H1 (cell line): ENCODE measurements at regions not wholly inside any gene's neighbourhood (a gene's known extent, or its start where the extent isn't known, plus 50 kb on each side); places are given as distances from the start of the nearest gene placed in this dataset.

Experiments used
- CTCF ChIA-PET: fragments of 300-600 bp; sonication (Branson Sonifier 250); formaldehyde crosslinking; loops from one replicate; lab custom pipeline; 2021; ENCODE audit not compliant: partially characterized antibody; lab: Charles Lee
- POLR2A ChIA-PET: fragments of 300-600 bp; sonication (Branson Sonifier 250); formaldehyde crosslinking; loops from one replicate; lab custom pipeline; 2021; ENCODE audit warnings: inconsistent platforms; ENCODE audit not compliant: partially characterized antibody; lab: Charles Lee
- DNase-seq, 2 experiments: peaks; one replicate each; pipeline versions ENCODE4 v3.0.0 to v3.0.0-alpha.2; 2010 to 2022; ENCODE audit warnings: low spot score in 2 of 2, low read depth in 1 of 2, mixed read lengths in 1 of 2
- FAIRE-seq: peaks from 2 replicates; lab custom pipeline; 2011; peaks lifted over from hg19 to GRCh38; lab: Jason Lieb, UNC
- H2AFZ ChIP-seq: 2 replicates; pipeline ENCODE4 v1.8.1; 2012; ENCODE audit warnings: low read length, inconsistent platforms
- H2AK5ac ChIP-seq: 2 replicates; pipeline ENCODE4 v1.6.1; 2013; ENCODE audit warnings: low read depth, low read length
- H2BK120ac ChIP-seq: replicated peaks from 2 replicates; pipeline ENCODE3; 2013; ENCODE audit warnings: low read depth, low read length, inconsistent platforms
- H2BK12ac ChIP-seq: 2 replicates; pipeline ENCODE4 v1.6.1; 2013; ENCODE audit warnings: low read depth, low read length
- H2BK15ac ChIP-seq: 2 replicates; pipeline ENCODE4 v1.6.1; 2013; ENCODE audit warnings: low read length
- H2BK20ac ChIP-seq: 2 replicates; pipeline ENCODE4 v1.6.1; 2013; ENCODE audit warnings: low read length
- H2BK5ac ChIP-seq: 2 replicates; pipeline ENCODE4 v1.6.1; 2013; ENCODE audit warnings: low read depth, low read length
- H3K14ac ChIP-seq: 2 replicates; pipeline ENCODE4 v1.6.1; 2013; ENCODE audit warnings: inconsistent platforms; ENCODE audit not compliant: insufficient read length
- H3K18ac ChIP-seq: 2 replicates; pipeline ENCODE4 v1.6.1; 2013; ENCODE audit warnings: low read length; ENCODE audit errors: extremely low read depth
- H3K23ac ChIP-seq: 2 replicates; pipeline ENCODE4 v1.6.1; 2013; ENCODE audit warnings: inconsistent platforms; ENCODE audit not compliant: insufficient read length
- H3K23me2 ChIP-seq: 2 replicates; pipeline ENCODE4 v1.6.1; 2013; ENCODE audit warnings: low read depth, low read length
- H3K27ac ChIP-seq: 2 replicates; pipeline ENCODE4 v1.6.1; 2011; ENCODE audit warnings: low read depth, low read length, inconsistent platforms
- H3K27me3 ChIP-seq, 4 experiments: replicated peaks in 1 of 4; 1 replicate in 1 of 4; 2 replicates in 3 of 4; pipeline versions ENCODE4 v1.6.1 to v1.8.1; 2011 to 2013; ENCODE audit warnings: low read length in 3 of 4, mild to moderate bottlenecking in 3 of 4, inconsistent platforms in 2 of 4, mixed read lengths in 2 of 4, moderate library complexity in 1 of 4; ENCODE audit not compliant: control insufficient read depth in 3 of 4, insufficient read depth in 3 of 4; ENCODE audit errors: extremely low read depth in 1 of 4
- H3K36me3 ChIP-seq, 4 experiments: 2 replicates each; pipeline versions ENCODE4 v1.6.1 to v1.8.1; 2011 to 2013; ENCODE audit warnings: mild to moderate bottlenecking in 4 of 4, low read length in 3 of 4, moderate library complexity in 2 of 4, control low read depth in 1 of 4, inconsistent platforms in 1 of 4; ENCODE audit not compliant: insufficient read depth in 4 of 4, control insufficient read depth in 2 of 4
- H3K4ac ChIP-seq: replicated peaks from 2 replicates; pipeline ENCODE3; 2013; ENCODE audit warnings: low read length, low read depth, mixed read lengths, inconsistent platforms; ENCODE audit not compliant: insufficient read length
- H3K4me1 ChIP-seq, 4 experiments: replicated peaks in 1 of 4; 1 replicate in 1 of 4; 2 replicates in 3 of 4; pipeline versions ENCODE4 v1.6.1 to v1.8.1; 2011 to 2013; ENCODE audit warnings: low read length in 3 of 4, inconsistent platforms in 2 of 4, mixed read lengths in 1 of 4; ENCODE audit not compliant: insufficient read depth in 4 of 4, control insufficient read depth in 3 of 4
- H3K4me2 ChIP-seq, 2 experiments: 2 replicates each; pipeline versions ENCODE4 v1.6.1 to v1.8.1; 2011 to 2013; ENCODE audit warnings: low read depth in 2 of 2, low read length in 2 of 2, control low read depth in 1 of 2, inconsistent platforms in 1 of 2, mild to moderate bottlenecking in 1 of 2; ENCODE audit not compliant: insufficient read depth in 1 of 2
- H3K4me3 ChIP-seq, 4 experiments: fragments of 200-600, 300-600 bp in 1 of 4; sonication (generic), shearing (Covaris generic), sonication (Bioruptor Twin) in 1 of 4; 2 replicates each; pipeline versions ENCODE4 v1.5.1 to v1.8.1; 2011 to 2016; ENCODE audit warnings: low read length in 4 of 4, low read depth in 3 of 4, control low read depth in 2 of 4, inconsistent platforms in 2 of 4, mild to moderate bottlenecking in 2 of 4, mixed read lengths in 1 of 4, moderate library complexity in 1 of 4; ENCODE audit not compliant: insufficient read depth in 2 of 4; ENCODE audit errors: extremely low read depth in 1 of 4
- H3K56ac ChIP-seq: replicated peaks from 2 replicates; pipeline ENCODE3; 2013; ENCODE audit warnings: low read depth, mild to moderate bottlenecking, mixed read lengths, low read length, inconsistent platforms; ENCODE audit not compliant: insufficient read length
- H3K79me1 ChIP-seq: 2 replicates; pipeline ENCODE4 v1.6.1; 2013; ENCODE audit warnings: low read depth, low read length, control low read depth
- H3K79me2 ChIP-seq, 2 experiments: 2 replicates each; pipeline versions ENCODE4 v1.6.1 to v1.8.1; 2012 to 2013; ENCODE audit warnings: low read length in 2 of 2, mild to moderate bottlenecking in 2 of 2, inconsistent platforms in 1 of 2; ENCODE audit not compliant: insufficient read depth in 2 of 2, control insufficient read depth in 1 of 2
- H3K9ac ChIP-seq, 4 experiments: replicated peaks in 1 of 4; 1 replicate in 1 of 4; 2 replicates in 3 of 4; pipeline versions ENCODE4 v1.6.1 to v1.8.1; 2011 to 2013; ENCODE audit warnings: low read depth in 3 of 4, low read length in 3 of 4, control low read depth in 2 of 4, mild to moderate bottlenecking in 2 of 4, moderate library complexity in 2 of 4, inconsistent platforms in 1 of 4; ENCODE audit errors: extremely low read depth in 1 of 4
- H3K9me3 ChIP-seq, 2 experiments: 2 replicates each; pipeline versions ENCODE4 v1.6.1 to v1.8.1; 2012 to 2013; ENCODE audit warnings: mild to moderate bottlenecking in 2 of 2, moderate library complexity in 2 of 2, control low read depth in 1 of 2, inconsistent platforms in 1 of 2, low read depth in 1 of 2, low read length in 1 of 2, mixed read lengths in 1 of 2; ENCODE audit not compliant: insufficient read depth in 2 of 2
- H4K20me1 ChIP-seq, 2 experiments: replicated peaks in 1 of 2; 2 replicates each; pipeline versions ENCODE3 to v1.8.1; 2011 to 2013; ENCODE audit warnings: inconsistent platforms in 2 of 2, low read length in 2 of 2, mild to moderate bottlenecking in 1 of 2; ENCODE audit not compliant: insufficient read depth in 2 of 2, control insufficient read depth in 1 of 2
- H4K5ac ChIP-seq: 2 replicates; pipeline ENCODE4 v1.6.1; 2013; ENCODE audit warnings: low read length, low read depth, mixed read lengths, inconsistent platforms; ENCODE audit not compliant: insufficient read length
- H4K8ac ChIP-seq: 2 replicates; pipeline ENCODE4 v1.8.0; 2013; ENCODE audit warnings: mild to moderate bottlenecking, moderate library complexity, low read length, inconsistent platforms; ENCODE audit not compliant: insufficient read depth; ENCODE audit errors: extremely low read depth
- H4K91ac ChIP-seq: replicated peaks from 2 replicates; pipeline ENCODE3; 2013; ENCODE audit warnings: low read length, mixed read lengths, inconsistent platforms; ENCODE audit not compliant: insufficient read length
- BACH1 ChIP-seq: IDR thresholded peaks from 2 replicates; pipeline ENCODE4 v1.6.1; 2012; ENCODE audit warnings: low read length, improper control_type of control experiment
- FOSL1 ChIP-seq: IDR thresholded peaks from 2 replicates; pipeline ENCODE4 v1.6.1; 2011; ENCODE audit warnings: mild to moderate bottlenecking, low read depth, low read length, moderate library complexity; ENCODE audit not compliant: insufficient read depth
- GTF2F1 ChIP-seq: IDR thresholded peaks from 2 replicates; pipeline ENCODE4 v1.6.1; 2012; ENCODE audit warnings: low read depth, low read length, improper control_type of control experiment, borderline replicate concordance
- HDAC6 ChIP-seq: IDR thresholded peaks from one replicate; pipeline ENCODE4 v1.7.1; 2012; ENCODE audit warnings: low read depth, mild to moderate bottlenecking, inconsistent platforms, low read length, moderate library complexity
- JUND ChIP-seq: IDR thresholded peaks from 2 replicates; pipeline ENCODE4 v1.6.1; 2011; ENCODE audit warnings: mild to moderate bottlenecking, improper control_type of control experiment, low read length
- KDM1A ChIP-seq: fragments of 200-600, 300-600 bp; sonication (generic); IDR thresholded peaks from 2 replicates; pipeline ENCODE4 v1.7.1; 2016; ENCODE audit warnings: mild to moderate bottlenecking, low read length, borderline replicate concordance
- POLR2A ChIP-seq, 2 experiments: IDR thresholded peaks; 1 replicate in 1 of 2; 2 replicates in 1 of 2; pipeline ENCODE4 v1.6.1; 2011; ENCODE audit warnings: low read depth in 2 of 2, low read length in 2 of 2, mild to moderate bottlenecking in 2 of 2; ENCODE audit errors: control extremely low read depth in 1 of 2
- POLR2AphosphoS5 ChIP-seq: IDR thresholded peaks from 2 replicates; pipeline ENCODE4 v1.6.1; 2011; ENCODE audit warnings: low read depth, low read length
- POU5F1 ChIP-seq: IDR thresholded peaks from 2 replicates; pipeline ENCODE4 v1.6.1; 2011; ENCODE audit warnings: low read depth, mild to moderate bottlenecking, low read length, moderate library complexity
- RBBP5 ChIP-seq: IDR thresholded peaks from 2 replicates; pipeline ENCODE4 v1.7.1; 2012; ENCODE audit warnings: low read depth, mild to moderate bottlenecking, inconsistent platforms, low read length, moderate library complexity, borderline replicate concordance
- SAP30 ChIP-seq: fragments of 300-600 bp; sonication (generic); IDR thresholded peaks from 2 replicates; pipeline ENCODE4 v1.7.1; 2012; ENCODE audit warnings: low read length, moderate library complexity, mild to moderate bottlenecking, inconsistent platforms; ENCODE audit not compliant: insufficient read depth, insufficient replicate concordance
- SRF ChIP-seq: IDR thresholded peaks from 2 replicates; pipeline ENCODE4 v1.6.1; 2011; ENCODE audit warnings: mild to moderate bottlenecking, low read depth, low read length, moderate library complexity
- TEAD4 ChIP-seq: IDR thresholded peaks from 2 replicates; pipeline ENCODE4 v1.6.1; 2012; ENCODE audit warnings: low read depth, low read length, inconsistent platforms, mixed read lengths
- YY1 ChIP-seq: IDR thresholded peaks from 2 replicates; pipeline ENCODE4 v1.6.1; 2011; ENCODE audit warnings: low read depth, mild to moderate bottlenecking, low read length
- WGBS, 2 experiments: shearing (Covaris generic) in 1 of 2; methylation state at CpG; one replicate each; pipeline versions ENCODE4 v1.1.6 to v1.1.7; 2013 to 2015; ENCODE audit warnings: low lambda C conversion rate in 2 of 2, mixed read lengths in 2 of 2, inconsistent platforms in 1 of 2, low coverage in 1 of 2, missing lambda C conversion rate in 1 of 2; ENCODE audit not compliant: insufficient replicate concordance in 2 of 2, insufficient coverage in 1 of 2, insufficient read length in 1 of 2; ENCODE audit errors: extremely low coverage in 1 of 2, missing lambda C conversion rate in 1 of 2; 5-methylcytosine and 5-hydroxymethylcytosine counted together

DNA sequence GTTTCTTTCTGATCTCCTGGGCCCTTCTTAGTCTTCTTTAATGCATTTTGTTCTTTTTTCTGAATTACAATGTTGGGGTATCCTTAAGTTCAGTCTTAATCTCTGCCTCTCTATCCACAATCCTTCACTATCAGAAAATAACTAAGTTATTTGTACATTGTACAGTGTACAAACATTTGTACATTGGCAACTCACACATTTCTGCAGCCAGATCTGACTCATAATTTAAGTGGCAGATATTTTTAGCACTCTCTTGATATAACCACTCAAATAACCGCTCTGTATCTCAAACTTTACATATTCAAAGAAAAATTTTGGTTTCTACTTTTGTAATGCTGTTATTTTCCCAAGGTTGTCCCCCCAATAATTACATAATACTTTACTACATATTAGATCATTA is 691.1 kb upstream of the SPRY2 start:
- POLR2A ChIA-PET: no interaction called here
- Histone ChIP-seq H2AFZ (no peak overlapping the region), H2BK12ac (no peak overlapping the region), H3K9me3 (no peaks in the 10 kb centered on the region), H2BK5ac (no peak overlapping the region), H3K27ac (no peak overlapping the region), H4K5ac (no peak overlapping the region), H3K4ac (no peak overlapping the region), H4K8ac (no peak overlapping the region), H2BK120ac (no peak overlapping the region), H3K27me3 (no peaks in the 10 kb centered on the region), H3K23ac (no peak overlapping the region), H3K18ac (no peak overlapping the region), H3K79me1 (no peaks in the 10 kb centered on the region), H3K79me2 (no peaks in the 10 kb centered on the region), H3K4me1 (no peaks in the 10 kb centered on the region), H3K4me2 (no peak overlapping the region), H4K20me1 (no peaks in the 10 kb centered on the region), H3K56ac (no peak overlapping the region), H3K36me3 (no peaks in the 10 kb centered on the region), H2AK5ac (no peak overlapping the region), H3K4me3 (no peak overlapping the region), H3K23me2 (no peaks in the 10 kb centered on the region), H3K14ac (no peak overlapping the region), H2BK20ac (no peak overlapping the region), H2BK15ac (no peak overlapping the region), H3K9ac (no peak overlapping the region)
- 95% methylated on average over 1 of the region's 1 CpG; no CpG with 5 or more reads in 1 of the 2 experiments for WGBS, 2 experiments
- FAIRE-seq (no peak), DNase-seq (no peak)
- CTCF ChIA-PET: no interaction called here
- no peak for TF ChIP-seq FOSL1
- no peak for TF ChIP-seq POLR2AphosphoS5
- no peak for TF ChIP-seq RBBP5
- no peak for TF ChIP-seq YY1
- no peak for TF ChIP-seq POLR2A (IDR thresholded peaks at IDR 0.05; ENCODE audit: control extremely low read depth in 1 of 2, low read depth in 2 of 2, low read length in 2 of 2)
- no peak for TF ChIP-seq KDM1A
- no peak for TF ChIP-seq POU5F1
- TF ChIP-seq SAP30: no peak
- TF ChIP-seq JUND: no peak
- TF ChIP-seq SRF: no peak
- TF ChIP-seq HDAC6: no peak
- TF ChIP-seq GTF2F1: no peak
- TF ChIP-seq BACH1: no peak
- TF ChIP-seq TEAD4: no peak
- TF ChIP-seq, all 59 proteins: peak for 0
- H4K91ac ChIP-seq: no peak overlapping the region
